HL-60 (cell line): ENCODE measurements at regions not wholly inside any gene's neighbourhood (a gene's known extent, or its start where the extent isn't known, plus 50 kb on each side); places are given as distances from the start of the nearest gene placed in this dataset.

Source experiments
- DNase-seq, 2 experiments: peaks; one replicate each; pipeline ENCODE4 v3.0.0-alpha.2; 2010 to 2020; ENCODE audit warnings: low read depth in 1 of 2, low spot score in 1 of 2
- H3K27ac ChIP-seq: fragments of 250-450 bp; sonication (Bioruptor Pico); replicated peaks from 2 replicates; pipeline ENCODE4 v1.5.1; 2020; ENCODE audit warnings: mild to moderate bottlenecking, moderate library complexity
- H3K27me3 ChIP-seq: fragments of 250-450 bp; sonication (Bioruptor Pico); 2 replicates; pipeline ENCODE4 v1.5.1; 2021; ENCODE audit warnings: mild to moderate bottlenecking, moderate library complexity; ENCODE audit not compliant: insufficient read depth, poor library complexity, severe bottlenecking
- H3K4me3 ChIP-seq: replicated peaks from 2 replicates; pipeline ENCODE4 v1.5.1; 2011; ENCODE audit warnings: mild to moderate bottlenecking, control low read depth, low read length; ENCODE audit not compliant: insufficient read depth
- GABPA ChIP-seq: IDR thresholded peaks from 2 replicates; pipeline ENCODE4 v1.6.1; 2012; ENCODE audit warnings: low read depth
- POLR2AphosphoS5 ChIP-seq: IDR thresholded peaks from 2 replicates; pipeline ENCODE4 v1.6.1; 2012; ENCODE audit warnings: low read depth
- SPI1 ChIP-seq: IDR thresholded peaks from 2 replicates; pipeline ENCODE4 v1.6.1; 2012; ENCODE audit warnings: low read depth, mild to moderate bottlenecking, borderline replicate concordance
- TF ChIP-seq, protein P1 (sequence below): IDR thresholded peaks from one replicate; pipeline ENCODE4 v1.5.1; 2011; ENCODE audit warnings: low read length, control low read depth, inconsistent platforms; ENCODE audit not compliant: insufficient read depth
- TF ChIP-seq, protein P2 (sequence below): IDR thresholded peaks from 2 replicates; pipeline ENCODE4 v1.6.1; 2012; ENCODE audit warnings: low read depth; ENCODE audit not compliant: insufficient replicate concordance

DNA sequence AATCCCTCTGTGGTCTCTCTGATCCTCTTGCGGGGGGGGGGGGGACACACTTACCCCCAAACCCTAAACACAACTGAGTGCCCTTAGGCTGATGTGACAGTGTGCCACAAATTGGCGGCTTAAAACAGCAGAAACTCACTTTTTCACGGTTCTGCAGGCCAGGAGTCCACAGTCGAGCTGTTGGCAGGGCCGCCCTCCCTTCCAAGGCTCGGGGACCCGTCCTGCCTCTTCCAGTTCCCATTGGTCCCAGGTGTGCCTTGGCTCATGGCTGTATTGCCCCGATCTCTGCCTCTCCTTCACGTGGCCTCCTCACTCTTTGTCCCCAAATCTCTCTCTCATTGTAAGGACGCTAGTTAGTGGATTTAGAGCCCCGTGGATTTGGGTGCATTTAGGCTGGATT lies 199.9 kb upstream of the CIBAR2 start:
- no peak for DNase-seq
- Histone ChIP-seq H3K27ac (no peak overlapping the region), H3K27me3 (no peaks in the 10 kb centered on the region), H3K4me3 (no peak overlapping the region)
- TF ChIP-seq POLR2AphosphoS5 = no peak
- TF ChIP-seq, protein P1, sequence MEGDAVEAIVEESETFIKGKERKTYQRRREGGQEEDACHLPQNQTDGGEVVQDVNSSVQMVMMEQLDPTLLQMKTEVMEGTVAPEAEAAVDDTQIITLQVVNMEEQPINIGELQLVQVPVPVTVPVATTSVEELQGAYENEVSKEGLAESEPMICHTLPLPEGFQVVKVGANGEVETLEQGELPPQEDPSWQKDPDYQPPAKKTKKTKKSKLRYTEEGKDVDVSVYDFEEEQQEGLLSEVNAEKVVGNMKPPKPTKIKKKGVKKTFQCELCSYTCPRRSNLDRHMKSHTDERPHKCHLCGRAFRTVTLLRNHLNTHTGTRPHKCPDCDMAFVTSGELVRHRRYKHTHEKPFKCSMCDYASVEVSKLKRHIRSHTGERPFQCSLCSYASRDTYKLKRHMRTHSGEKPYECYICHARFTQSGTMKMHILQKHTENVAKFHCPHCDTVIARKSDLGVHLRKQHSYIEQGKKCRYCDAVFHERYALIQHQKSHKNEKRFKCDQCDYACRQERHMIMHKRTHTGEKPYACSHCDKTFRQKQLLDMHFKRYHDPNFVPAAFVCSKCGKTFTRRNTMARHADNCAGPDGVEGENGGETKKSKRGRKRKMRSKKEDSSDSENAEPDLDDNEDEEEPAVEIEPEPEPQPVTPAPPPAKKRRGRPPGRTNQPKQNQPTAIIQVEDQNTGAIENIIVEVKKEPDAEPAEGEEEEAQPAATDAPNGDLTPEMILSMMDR = no peak
- TF ChIP-seq, protein P2, sequence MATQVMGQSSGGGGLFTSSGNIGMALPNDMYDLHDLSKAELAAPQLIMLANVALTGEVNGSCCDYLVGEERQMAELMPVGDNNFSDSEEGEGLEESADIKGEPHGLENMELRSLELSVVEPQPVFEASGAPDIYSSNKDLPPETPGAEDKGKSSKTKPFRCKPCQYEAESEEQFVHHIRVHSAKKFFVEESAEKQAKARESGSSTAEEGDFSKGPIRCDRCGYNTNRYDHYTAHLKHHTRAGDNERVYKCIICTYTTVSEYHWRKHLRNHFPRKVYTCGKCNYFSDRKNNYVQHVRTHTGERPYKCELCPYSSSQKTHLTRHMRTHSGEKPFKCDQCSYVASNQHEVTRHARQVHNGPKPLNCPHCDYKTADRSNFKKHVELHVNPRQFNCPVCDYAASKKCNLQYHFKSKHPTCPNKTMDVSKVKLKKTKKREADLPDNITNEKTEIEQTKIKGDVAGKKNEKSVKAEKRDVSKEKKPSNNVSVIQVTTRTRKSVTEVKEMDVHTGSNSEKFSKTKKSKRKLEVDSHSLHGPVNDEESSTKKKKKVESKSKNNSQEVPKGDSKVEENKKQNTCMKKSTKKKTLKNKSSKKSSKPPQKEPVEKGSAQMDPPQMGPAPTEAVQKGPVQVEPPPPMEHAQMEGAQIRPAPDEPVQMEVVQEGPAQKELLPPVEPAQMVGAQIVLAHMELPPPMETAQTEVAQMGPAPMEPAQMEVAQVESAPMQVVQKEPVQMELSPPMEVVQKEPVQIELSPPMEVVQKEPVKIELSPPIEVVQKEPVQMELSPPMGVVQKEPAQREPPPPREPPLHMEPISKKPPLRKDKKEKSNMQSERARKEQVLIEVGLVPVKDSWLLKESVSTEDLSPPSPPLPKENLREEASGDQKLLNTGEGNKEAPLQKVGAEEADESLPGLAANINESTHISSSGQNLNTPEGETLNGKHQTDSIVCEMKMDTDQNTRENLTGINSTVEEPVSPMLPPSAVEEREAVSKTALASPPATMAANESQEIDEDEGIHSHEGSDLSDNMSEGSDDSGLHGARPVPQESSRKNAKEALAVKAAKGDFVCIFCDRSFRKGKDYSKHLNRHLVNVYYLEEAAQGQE = no peak
- no peak for TF ChIP-seq SPI1
- TF ChIP-seq GABPA = no peak

DNA sequence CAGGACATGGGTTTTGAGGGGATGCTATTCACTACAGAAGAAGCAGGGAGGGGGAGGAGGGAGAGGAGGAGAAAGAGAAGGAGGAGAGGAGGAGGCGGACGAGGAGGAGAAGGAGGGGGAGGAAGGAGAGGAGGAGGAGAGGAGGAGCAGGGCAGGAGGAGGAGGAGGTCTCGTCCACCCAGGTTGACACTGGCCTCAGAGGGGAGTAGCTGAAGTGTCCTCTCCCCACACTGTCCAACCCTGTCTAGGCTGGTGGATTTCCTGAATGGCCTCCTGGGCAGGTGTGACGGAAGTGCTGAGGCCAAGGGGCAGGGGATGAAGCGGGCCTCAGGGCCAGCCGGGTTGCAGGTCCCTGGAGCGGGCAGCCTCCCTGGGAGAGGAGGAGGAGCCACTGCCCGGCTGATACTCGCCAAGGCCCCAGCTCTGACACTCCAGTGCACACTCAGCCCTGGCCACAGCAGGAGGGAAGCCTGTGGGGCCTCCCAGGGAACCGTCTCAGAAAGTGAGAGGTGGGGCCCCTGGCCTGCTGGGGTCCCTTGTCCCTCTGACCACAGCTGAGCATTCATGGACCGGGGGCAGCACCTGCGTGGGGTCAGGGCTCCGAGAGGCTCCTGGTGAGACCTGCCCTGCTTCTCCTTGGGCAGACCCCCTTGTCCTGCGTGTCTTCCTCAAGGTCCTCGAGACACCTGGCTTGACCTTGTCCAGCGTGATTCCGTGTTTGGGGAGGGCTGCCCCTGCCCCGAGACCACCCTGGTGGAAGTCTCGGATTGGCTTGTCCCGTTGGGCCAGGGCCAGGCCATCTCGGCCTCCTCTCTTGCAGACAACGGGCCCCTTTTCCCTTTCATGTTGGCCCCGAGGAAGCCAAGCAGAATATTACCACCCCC lies 200.6 kb upstream of the CIBAR2 start:
- Histone ChIP-seq H3K27ac (no peak overlapping the region), H3K27me3 (no peaks in the 10 kb centered on the region), H3K4me3 (no peak overlapping the region)
- no peak for DNase-seq
- TF ChIP-seq, protein P1 = no peak
- TF ChIP-seq POLR2AphosphoS5 (no peak), SPI1 (no peak), GABPA (no peak)
- TF ChIP-seq, protein P2 = no peak

DNA sequence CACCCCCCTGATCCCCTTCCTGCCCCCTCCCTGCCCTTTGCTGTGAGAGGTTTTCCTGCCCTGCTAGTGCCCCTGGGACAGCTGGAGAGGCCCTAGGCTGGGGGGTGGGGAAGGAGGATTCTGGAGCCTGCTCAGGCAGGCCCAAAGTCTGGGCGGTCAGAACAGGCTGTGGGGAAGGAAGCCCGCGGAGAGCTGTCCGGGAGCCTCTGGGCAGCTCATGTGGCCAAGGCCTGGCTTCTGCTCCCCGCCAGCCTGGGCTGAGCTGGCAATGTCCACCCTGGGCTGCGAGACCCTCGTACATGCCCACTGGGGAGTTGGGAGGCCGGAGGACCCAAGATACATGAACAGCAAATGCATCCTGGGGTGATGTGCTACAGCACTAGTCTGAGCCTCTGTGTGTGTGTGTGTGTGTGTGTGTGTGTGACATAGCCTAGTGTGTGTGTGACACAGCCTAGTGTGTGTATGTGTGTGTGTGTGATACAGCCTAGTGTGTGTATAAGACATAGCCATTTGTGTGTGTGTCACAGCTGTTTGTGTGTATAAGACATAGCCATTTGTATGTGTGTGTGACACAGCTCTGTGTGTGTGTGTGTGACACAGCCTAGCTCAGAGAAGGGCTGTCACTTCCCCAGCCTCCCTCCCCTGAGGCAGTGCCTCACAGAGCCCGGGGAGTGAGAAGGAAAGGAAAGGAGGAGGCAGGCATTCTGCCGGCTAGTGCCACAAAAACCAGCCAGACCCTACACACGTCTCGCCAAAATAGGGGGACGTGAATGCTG lies 201.4 kb upstream of the CIBAR2 start:
- H3K27me3 ChIP-seq = no peaks in the 10 kb centered on the region
- H3K4me3 ChIP-seq = no peak overlapping the region
- H3K27ac ChIP-seq = no peak overlapping the region
- TF ChIP-seq SPI1 (no peak), GABPA (no peak), POLR2AphosphoS5 (no peak)
- TF ChIP-seq, protein P1 = no peak
- TF ChIP-seq, protein P2 = no peak
- DNase-seq = no peak
